HG02678 (cell line): ENCODE measurements at regions not wholly inside any gene's neighbourhood (a gene's known extent, or its start where the extent isn't known, plus 50 kb on each side); places are given as distances from the start of the nearest gene placed in this dataset.
"Not testable (repeated sequence)": the region's sequence is repeated elsewhere in the genome, so short reads cannot be mapped to it uniquely, and the experiment has no call there.

ENCODE experiments used
- ATAC-seq: cut with Tn5 transposase; IDR thresholded peaks from one replicate; pipeline ENCODE4 v1.9.1; 2021; ENCODE audit warnings: mild to moderate bottlenecking, moderate library complexity; ENCODE audit not compliant: unreplicated experiment

- ATAC-seq = no peak
Measured at GRCh38 chr3:151557068-151557840, 96.4 kb upstream of the IGSF10 start.

- no peak for ATAC-seq
Measured at GRCh38 chr3:151556596-151556995, 95.7 kb upstream of the IGSF10 start.

GRCh38 chr3:151555523-151555922 lies 94.7 kb upstream of the IGSF10 start:
- no peak for ATAC-seq

GRCh38 chr3:151553888-151554287 lies 93.0 kb upstream of the IGSF10 start:
- ATAC-seq = no peak

GRCh38 chr3:151552589-151552988 lies 91.7 kb upstream of the IGSF10 start:
- ATAC-seq = no peak

- no peak for ATAC-seq
Measured at GRCh38 chr3:151550642-151551041, 89.8 kb upstream of the IGSF10 start.

- no peak for ATAC-seq
Measured at GRCh38 chr3:151550025-151550618, 89.3 kb upstream of the IGSF10 start.

- no peak for ATAC-seq
Measured at GRCh38 chr3:151548195-151548594, 87.3 kb upstream of the IGSF10 start.

GRCh38 chr3:151544164-151544548 lies 83.3 kb upstream of the IGSF10 start:
- no peak for ATAC-seq

- ATAC-seq = no peak
Measured at GRCh38 chr3:151541178-151541577, 80.3 kb upstream of the IGSF10 start.

- ATAC-seq = no peak
Measured at GRCh38 chr3:151539599-151539998, 78.7 kb upstream of the IGSF10 start.

GRCh38 chr3:151538456-151539393 lies 77.9 kb upstream of the IGSF10 start:
- no peak for ATAC-seq

- no peak for ATAC-seq
Measured at GRCh38 chr3:151537726-151538125, 76.9 kb upstream of the IGSF10 start.

- ATAC-seq = no peak
Measured at GRCh38 chr3:151526757-151527156, 65.9 kb upstream of the IGSF10 start.

- no peak for ATAC-seq
Measured at GRCh38 chr3:151520105-151520504, 59.2 kb upstream of the IGSF10 start.

- not testable (repeated sequence) for ATAC-seq
Measured at GRCh38 chr3:151511433-151511832, 50.6 kb upstream of the IGSF10 start.
